Stomach (tissue), 4 donors: ENCODE measurements at regions not wholly inside any gene's neighbourhood (a gene's known extent, or its start where the extent isn't known, plus 50 kb on each side); places are given as distances from the start of the nearest gene placed in this dataset.

Experiments
- EP300 ChIP-seq: sonication (generic); formaldehyde crosslinking; IDR thresholded peaks from one replicate; pipeline ENCODE4 v1.6.1; 2017; ENCODE audit warnings: antibody characterized with exemption
- POLR2A ChIP-seq, 4 donors: fragments of 450-650 bp; IDR thresholded peaks; one replicate each; pipeline ENCODE4 v1.6.1; 2016; ENCODE audit warnings: antibody characterized with exemption in 4 of 4, control low read depth in 2 of 4, mild to moderate bottlenecking in 1 of 4, moderate library complexity in 1 of 4
- POLR2AphosphoS5 ChIP-seq, 3 donors: sonication (generic); formaldehyde crosslinking; IDR thresholded peaks; one replicate each; pipeline ENCODE4 v1.6.1; 2016; ENCODE audit warnings: antibody characterized with exemption in 3 of 3
- TF ChIP-seq, protein P1 (sequence below), 7 experiments: fragments of 450-650 bp in 4 of 7; fragments of 200-600 bp in 3 of 7; sonication (generic) in 3 of 7; IDR thresholded peaks; one replicate each; pipeline ENCODE4 v1.5.1; 2016 to 2019; ENCODE audit warnings: antibody characterized with exemption in 7 of 7, control low read depth in 2 of 7, mild to moderate bottlenecking in 1 of 7

DNA sequence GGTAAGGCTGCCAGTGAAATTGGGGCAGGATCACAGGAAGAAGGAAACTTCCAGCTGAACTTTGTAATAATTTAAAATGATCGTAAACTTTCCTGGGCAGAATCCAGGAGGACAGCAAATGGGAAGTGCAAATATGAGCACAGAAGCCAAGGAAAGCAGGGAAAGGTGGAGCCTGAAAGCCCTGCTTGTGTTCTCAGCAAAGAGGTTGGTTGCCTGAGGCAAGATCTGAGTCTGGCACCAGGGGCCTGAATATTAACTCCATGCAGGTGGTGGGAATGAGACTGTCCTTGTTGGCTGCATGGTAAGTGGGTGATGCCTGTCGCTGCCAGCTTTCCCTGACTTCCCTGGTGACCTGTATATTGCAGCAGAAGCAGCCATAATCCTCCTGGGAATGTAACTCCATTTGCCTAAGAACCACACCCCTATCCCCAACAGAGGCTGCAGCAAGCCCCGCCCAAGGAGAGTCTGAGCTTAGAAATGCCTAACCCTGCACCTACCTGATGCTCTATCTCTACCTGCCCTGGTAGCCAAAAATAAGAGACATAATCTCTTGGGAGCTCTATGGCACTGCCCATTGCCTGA lies 132.0 kb upstream of the HDX start:
- TF ChIP-seq, protein P1, sequence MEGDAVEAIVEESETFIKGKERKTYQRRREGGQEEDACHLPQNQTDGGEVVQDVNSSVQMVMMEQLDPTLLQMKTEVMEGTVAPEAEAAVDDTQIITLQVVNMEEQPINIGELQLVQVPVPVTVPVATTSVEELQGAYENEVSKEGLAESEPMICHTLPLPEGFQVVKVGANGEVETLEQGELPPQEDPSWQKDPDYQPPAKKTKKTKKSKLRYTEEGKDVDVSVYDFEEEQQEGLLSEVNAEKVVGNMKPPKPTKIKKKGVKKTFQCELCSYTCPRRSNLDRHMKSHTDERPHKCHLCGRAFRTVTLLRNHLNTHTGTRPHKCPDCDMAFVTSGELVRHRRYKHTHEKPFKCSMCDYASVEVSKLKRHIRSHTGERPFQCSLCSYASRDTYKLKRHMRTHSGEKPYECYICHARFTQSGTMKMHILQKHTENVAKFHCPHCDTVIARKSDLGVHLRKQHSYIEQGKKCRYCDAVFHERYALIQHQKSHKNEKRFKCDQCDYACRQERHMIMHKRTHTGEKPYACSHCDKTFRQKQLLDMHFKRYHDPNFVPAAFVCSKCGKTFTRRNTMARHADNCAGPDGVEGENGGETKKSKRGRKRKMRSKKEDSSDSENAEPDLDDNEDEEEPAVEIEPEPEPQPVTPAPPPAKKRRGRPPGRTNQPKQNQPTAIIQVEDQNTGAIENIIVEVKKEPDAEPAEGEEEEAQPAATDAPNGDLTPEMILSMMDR (IDR thresholded peaks at IDR 0.05) = no peak
- no peak for TF ChIP-seq POLR2A (IDR thresholded peaks at IDR 0.05)
- TF ChIP-seq EP300 = no peak
- TF ChIP-seq POLR2AphosphoS5 (IDR thresholded peaks at IDR 0.05) = no peak
